DOHH2 (cell line): ENCODE measurements at regions not wholly inside any gene's neighbourhood (a gene's known extent, or its start where the extent isn't known, plus 50 kb on each side); places are given as distances from the start of the nearest gene placed in this dataset.

Experiments
- H3F3A ChIP-seq: fragments of 200-600 bp; sonication (generic), shearing (Covaris generic); 2 replicates; pipeline ENCODE4 v1.6.0; 2016; ENCODE audit warnings: antibody characterized with exemption, mild to moderate bottlenecking; ENCODE audit not compliant: control insufficient read depth, insufficient read depth
- H3K27ac ChIP-seq: fragments of 200-600 bp; sonication (generic); 2 replicates; pipeline ENCODE4 v1.5.1; 2014; ENCODE audit warnings: low read depth, mild to moderate bottlenecking, low read length, moderate library complexity
- H3K27me3 ChIP-seq: fragments of 200-600 bp; sonication (generic); 2 replicates; pipeline ENCODE4 v1.6.1; 2014; ENCODE audit warnings: mild to moderate bottlenecking, low read length, mixed read lengths; ENCODE audit not compliant: control insufficient read depth
- H3K36me3 ChIP-seq: fragments of 200-600 bp; sonication (generic); 2 replicates; pipeline ENCODE4 v1.6.1; 2014; ENCODE audit warnings: mild to moderate bottlenecking, low read length, moderate library complexity, mixed read lengths; ENCODE audit not compliant: control insufficient read depth
- H3K4me1 ChIP-seq: fragments of 200-600 bp; sonication (generic); 2 replicates; pipeline ENCODE4 v1.6.1; 2014; ENCODE audit warnings: mild to moderate bottlenecking, low read length, mixed read lengths; ENCODE audit not compliant: control insufficient read depth
- H3K4me2 ChIP-seq: fragments of 200-600 bp; sonication (generic); 2 replicates; pipeline ENCODE4 v1.6.0; 2014; ENCODE audit warnings: mild to moderate bottlenecking, low read length, moderate library complexity
- H3K4me3 ChIP-seq: fragments of 200-600 bp; sonication (generic); 2 replicates; pipeline ENCODE4 v1.5.1; 2014; ENCODE audit warnings: mild to moderate bottlenecking, low read length, mixed read lengths
- H3K79me2 ChIP-seq: fragments of 200-600 bp; sonication (generic); 2 replicates; pipeline ENCODE4 v1.6.1; 2014; ENCODE audit warnings: mild to moderate bottlenecking, low read length, mixed read lengths; ENCODE audit not compliant: control insufficient read depth
- H3K9me2 ChIP-seq: fragments of 200-600 bp; sonication (generic); replicated peaks from 2 replicates; pipeline ENCODE4 v1.6.1; 2014; ENCODE audit warnings: mild to moderate bottlenecking, low read length, mixed read lengths; ENCODE audit not compliant: control insufficient read depth
- H3K9me3 ChIP-seq: fragments of 200-600 bp; sonication (generic); 2 replicates; pipeline ENCODE4 v1.6.1; 2014; ENCODE audit warnings: antibody characterized with exemption, low read length, mixed read lengths; ENCODE audit not compliant: control insufficient read depth, insufficient read depth
- H4K20me1 ChIP-seq: fragments of 200-600 bp; sonication (generic); 2 replicates; pipeline ENCODE4 v1.6.0; 2014; ENCODE audit warnings: low read depth, mild to moderate bottlenecking, antibody characterized with exemption, low read length, moderate library complexity; ENCODE audit not compliant: control insufficient read depth, insufficient read depth
- CTCF ChIP-seq: fragments of 200-600 bp; sonication (generic); IDR thresholded peaks from one replicate; pipeline ENCODE4 v1.5.1; 2014; ENCODE audit warnings: antibody characterized with exemption, mild to moderate bottlenecking, low read depth, low read length; ENCODE audit not compliant: poor library complexity, severe bottlenecking
- EZH2phosphoT487 ChIP-seq: fragments of 200-600 bp; sonication (generic); IDR thresholded peaks from 2 replicates; pipeline ENCODE4 v1.6.1; 2017; ENCODE audit warnings: borderline replicate concordance, mild to moderate bottlenecking, antibody characterized with exemption, low read length, moderate library complexity, mixed read lengths

GRCh38 chr2:177053716-177054115, 158.9 kb upstream of the HNRNPA3 start:
- Histone ChIP-seq H3K9me3 (no peaks in the 10 kb centered on the region), H3K4me3 (no peak overlapping the region), H3K36me3 (no peaks in the 10 kb centered on the region), H3K4me1 (no peaks in the 10 kb centered on the region), H3K27me3 (peaks cover 4% of the 10 kb centered on the region), H4K20me1 (no peaks in the 10 kb centered on the region), H3K27ac (no peak overlapping the region), H3K79me2 (no peaks in the 10 kb centered on the region), H3K4me2 (no peak overlapping the region), H3F3A (no peaks in the 10 kb centered on the region), H3K9me2 (no peaks in the 10 kb centered on the region)
- TF ChIP-seq CTCF: no peak
- TF ChIP-seq EZH2phosphoT487: no peak

GRCh38 chr2:177056481-177056929, 156.1 kb upstream of the HNRNPA3 start:
- H3K4me1 ChIP-seq: no peaks in the 10 kb centered on the region
- H3K27me3 ChIP-seq: 0 out of 2 replicates have a peak, but pooled peaks cover 4% of the 10 kb centered on the region
- H3K36me3 ChIP-seq: no peaks in the 10 kb centered on the region
- H4K20me1 ChIP-seq: no peaks in the 10 kb centered on the region
- H3F3A ChIP-seq: no peaks in the 10 kb centered on the region
- H3K27ac ChIP-seq: no peak overlapping the region
- TF ChIP-seq CTCF (no peak), EZH2phosphoT487 (no peak)
- H3K9me2 ChIP-seq: no peaks in the 10 kb centered on the region
- H3K4me2 ChIP-seq: no peak overlapping the region
- no peak overlapping the region for H3K4me3 ChIP-seq
- H3K9me3 ChIP-seq: no peaks in the 10 kb centered on the region
- no peaks in the 10 kb centered on the region for H3K79me2 ChIP-seq

GRCh38 chr2:177058747-177059146, 153.8 kb upstream of the HNRNPA3 start:
- no peaks in the 10 kb centered on the region for H4K20me1 ChIP-seq
- no peak overlapping the region for H3K4me2 ChIP-seq
- H3K36me3 ChIP-seq: no peaks in the 10 kb centered on the region
- H3K9me3 ChIP-seq: no peaks in the 10 kb centered on the region
- H3K27ac ChIP-seq: no peak overlapping the region
- H3K79me2 ChIP-seq: no peaks in the 10 kb centered on the region
- H3F3A ChIP-seq: no peaks in the 10 kb centered on the region
- no peaks in the 10 kb centered on the region for H3K4me1 ChIP-seq
- no peaks in the 10 kb centered on the region for H3K9me2 ChIP-seq
- TF ChIP-seq CTCF (no peak), EZH2phosphoT487 (no peak)
- H3K4me3 ChIP-seq: no peak overlapping the region
- no peaks in the 10 kb centered on the region for H3K27me3 ChIP-seq
